Suppressor macrophage treated with lipopolysaccharide for 1 hour (primary cell): ENCODE measurements at regions not wholly inside any gene's neighbourhood (a gene's known extent, or its start where the extent isn't known, plus 50 kb on each side); places are given as distances from the start of the nearest gene placed in this dataset.
A peak's percentile ranks its signal among the peaks of the same experiment; 100 is the strongest.
"Not testable (repeated sequence)": the region's sequence is repeated elsewhere in the genome, so short reads cannot be mapped to it uniquely, and the experiment has no call there.

ENCODE experiments used
- DNase-seq, 3 donors: peaks; one replicate each; pipeline ENCODE4 v3.0.0-alpha.2; 2020 to 2022

DNA sequence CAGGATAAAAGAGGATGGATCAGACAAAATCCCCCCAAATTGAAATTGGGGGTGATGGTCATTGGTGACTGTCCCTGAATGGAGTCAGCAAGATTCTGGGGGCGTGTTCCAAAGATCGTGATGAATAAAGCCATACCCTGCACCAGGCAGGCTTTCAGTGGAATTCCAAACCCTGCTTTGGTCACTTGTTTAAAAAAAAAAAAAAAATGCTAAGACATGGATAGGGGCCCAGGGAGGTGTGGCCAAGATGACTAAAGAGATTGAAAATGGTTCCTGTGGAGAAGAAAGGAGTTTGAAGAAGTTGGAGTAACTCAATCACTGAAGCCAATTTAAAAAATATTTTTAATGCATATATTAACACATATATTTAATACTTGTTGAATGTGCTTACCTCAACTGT, 161.4 kb upstream of the KCNG1 start:
- DNase-seq = no peak

- no peak for DNase-seq
Observed at GRCh38 chr20:51183451-51183850, 160.5 kb upstream of the KCNG1 start.

- no peak for DNase-seq
Observed at GRCh38 chr20:51182571-51182970, 159.7 kb upstream of the KCNG1 start.

- DNase-seq = no peak
Observed at GRCh38 chr20:51178153-51178552, 155.2 kb upstream of the KCNG1 start.

DNA sequence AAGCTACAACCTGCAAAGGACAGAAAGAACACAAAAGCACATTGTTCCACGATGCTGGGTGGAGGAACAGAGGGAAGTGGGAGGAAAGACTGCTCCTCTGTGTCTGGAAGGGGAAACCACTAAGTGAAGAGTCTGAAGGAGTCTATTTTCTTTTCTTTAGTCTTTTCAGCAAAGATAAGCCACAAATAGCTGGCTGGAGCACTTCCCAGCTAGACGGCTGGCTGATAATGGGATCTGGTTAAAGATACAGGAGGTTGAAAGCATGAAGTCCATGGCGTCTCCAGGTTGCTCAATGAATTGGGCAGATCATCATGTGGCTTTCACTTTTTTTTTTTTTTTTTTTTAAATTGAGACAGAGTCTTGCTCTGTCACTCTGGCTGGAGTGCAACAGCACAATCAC, 154.0 kb upstream of the KCNG1 start:
- DNase-seq = no peak

- no peak for DNase-seq
Observed at GRCh38 chr20:51176446-51176845, 153.5 kb upstream of the KCNG1 start.

GRCh38 chr20:51175724-51176123, 152.8 kb upstream of the KCNG1 start:
- no peak for DNase-seq

GRCh38 chr20:51175156-51175555, 152.2 kb upstream of the KCNG1 start:
- DNase-seq = no peak

- DNase-seq = no peak
Observed at GRCh38 chr20:51174536-51174935, 151.6 kb upstream of the KCNG1 start.

- no peak for DNase-seq
Observed at GRCh38 chr20:51172558-51173428, 149.9 kb upstream of the KCNG1 start.

GRCh38 chr20:51171141-51171540, 148.2 kb upstream of the KCNG1 start:
- DNase-seq = no peak

DNA sequence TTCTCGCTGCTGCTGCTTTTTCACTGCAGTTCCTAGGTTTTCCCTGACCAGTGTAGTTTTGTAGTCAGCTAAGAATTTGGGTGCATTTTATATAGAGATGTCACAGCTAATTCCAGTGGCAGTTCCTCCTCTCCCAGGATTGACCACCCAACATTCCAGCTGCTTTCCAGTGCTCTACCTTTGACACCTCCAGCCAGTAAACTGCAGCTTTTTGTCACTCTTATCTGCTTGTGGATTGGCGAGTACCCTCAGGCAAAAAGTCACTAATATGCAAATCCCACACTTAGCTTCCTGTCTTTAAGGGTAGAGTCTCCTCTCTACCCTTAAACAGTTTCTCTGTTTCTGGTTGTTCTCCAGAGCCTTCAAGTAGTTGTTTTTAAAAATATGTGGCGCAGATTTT, 146.9 kb upstream of the KCNG1 start:
- no peak for DNase-seq

DNA sequence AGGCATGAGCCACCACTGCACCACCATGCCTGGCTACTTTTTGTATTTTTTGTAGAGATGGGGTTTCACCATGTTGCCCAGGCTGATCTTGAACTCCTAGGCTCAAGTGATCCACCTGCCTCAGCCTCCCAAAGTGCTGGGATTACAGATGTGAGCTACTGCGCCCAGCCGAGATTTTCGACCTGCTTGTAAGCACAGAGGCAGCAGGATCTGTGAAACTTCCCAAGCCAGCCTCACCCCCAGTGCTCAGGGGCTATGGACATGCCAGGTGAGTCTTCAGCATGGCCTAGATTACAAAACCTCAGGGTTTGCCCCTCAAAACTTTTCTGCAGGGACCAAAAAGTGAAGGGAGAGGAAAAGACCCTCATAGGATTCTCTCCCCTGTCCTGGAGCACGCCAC, 145.0 kb upstream of the KCNG1 start:
- DNase-seq = not testable (repeated sequence)

- no peak for DNase-seq
Observed at GRCh38 chr20:51166489-51166888, 143.6 kb upstream of the KCNG1 start.

DNA sequence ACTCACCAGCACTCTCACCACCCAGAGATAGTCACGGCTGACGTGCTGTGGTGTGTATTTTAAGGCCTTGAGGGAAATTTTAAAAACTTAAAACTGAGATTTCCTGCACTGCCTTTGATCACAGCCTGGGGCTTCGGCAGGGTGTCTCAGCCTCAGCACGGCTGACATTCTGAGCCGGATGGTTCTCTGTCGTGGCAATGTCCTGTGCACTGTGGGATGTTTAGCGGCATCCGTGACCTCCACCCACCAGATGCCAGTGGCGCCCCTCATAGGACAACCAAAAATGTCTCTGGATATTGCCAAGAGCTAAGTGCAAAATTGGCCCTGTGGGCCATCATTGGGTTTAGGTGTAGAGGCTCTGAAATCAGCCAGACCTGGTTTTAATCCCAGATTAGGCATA, 142.2 kb upstream of the KCNG1 start:
- no peak for DNase-seq

- DNase-seq = no peak
Observed at GRCh38 chr20:51164731-51165130, 141.8 kb upstream of the KCNG1 start.

GRCh38 chr20:51163996-51164600, 141.2 kb upstream of the KCNG1 start:
- no peak for DNase-seq

- peak in 1 of 3 donors; percentile 5 for DNase-seq
Observed at GRCh38 chr20:51162015-51162414, 139.1 kb upstream of the KCNG1 start.

DNA sequence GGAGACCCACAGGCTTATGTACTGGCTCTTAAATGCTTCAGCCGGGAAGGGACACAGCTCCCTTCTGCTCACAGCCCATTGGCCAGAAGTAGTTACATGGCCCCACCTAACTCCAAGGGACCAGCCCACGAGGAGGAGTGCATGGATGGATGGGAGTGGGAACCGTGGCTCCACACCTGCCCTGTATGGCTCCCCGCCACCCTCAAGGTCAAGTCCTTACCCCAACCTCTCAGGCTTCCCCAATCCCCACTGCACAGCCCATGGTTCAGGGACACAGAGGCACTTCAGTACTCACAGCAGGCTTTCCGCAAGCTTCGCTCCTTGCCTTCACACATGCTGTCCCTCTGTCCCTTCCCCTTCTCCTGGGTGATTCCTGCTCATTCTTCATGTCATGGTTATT, 137.9 kb upstream of the KCNG1 start:
- DNase-seq = no peak

DNA sequence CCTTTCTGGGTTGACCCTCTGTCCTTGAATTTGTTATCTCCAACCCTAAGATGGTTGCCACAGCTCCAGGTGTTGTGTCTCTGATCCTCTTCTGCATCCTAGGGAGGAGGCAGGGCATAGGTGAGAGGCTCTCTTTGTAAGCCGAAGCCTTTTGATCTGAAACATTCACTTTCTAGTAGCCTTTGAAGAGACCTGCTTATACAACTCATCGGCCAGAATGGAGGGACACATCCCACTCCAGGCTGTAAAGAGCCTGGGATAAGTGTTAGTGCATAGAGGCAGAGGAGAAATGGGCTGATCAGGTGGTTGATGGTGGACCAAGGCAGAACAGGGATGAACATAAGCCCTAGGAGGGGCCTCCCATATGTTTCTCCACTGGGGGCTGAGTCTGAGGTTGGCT, 137.1 kb upstream of the KCNG1 start:
- no peak for DNase-seq

DNA sequence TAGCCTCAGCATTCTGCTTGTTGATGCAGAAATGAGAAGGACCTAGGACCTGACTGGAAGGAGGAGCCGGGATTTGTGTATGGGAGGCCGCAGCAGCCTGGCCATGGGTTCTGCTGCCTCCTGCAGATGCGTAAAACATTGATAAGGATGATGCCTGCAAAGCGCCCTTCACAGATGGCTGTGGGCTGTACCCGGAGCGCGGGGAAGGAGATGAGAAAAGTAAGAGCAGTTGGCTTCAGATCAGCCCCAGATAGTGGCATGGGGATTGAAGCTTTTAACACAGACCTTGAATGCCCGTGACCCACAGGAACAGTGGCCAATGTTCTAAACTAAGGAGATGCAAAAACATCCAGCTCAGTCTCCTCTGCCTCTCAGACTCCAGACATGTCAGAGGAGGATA, 136.4 kb upstream of the KCNG1 start:
- DNase-seq = no peak

GRCh38 chr20:51158226-51158625, 135.3 kb upstream of the KCNG1 start:
- DNase-seq = no peak

GRCh38 chr20:51156041-51156982, 133.4 kb upstream of the KCNG1 start:
- DNase-seq = no peak
